GM10248 (cell line): ENCODE measurements at regions not wholly inside any gene's neighbourhood (a gene's known extent, or its start where the extent isn't known, plus 50 kb on each side); places are given as distances from the start of the nearest gene placed in this dataset.

Experiments used
- CTCF ChIA-PET: fragments of 300-600 bp; sonication (Branson Sonifier 250); formaldehyde crosslinking; extraction: SDS; loops from one replicate; lab custom pipeline; 2021; ENCODE audit warnings: antibody characterized with exemption; lab: Yijun Ruan, JAX
- POLR2A ChIA-PET: fragments of 350-650 bp; sonication (Branson Sonifier 250); formaldehyde crosslinking; extraction: SDS; loops from one replicate; lab custom pipeline; 2020; ENCODE audit warnings: antibody characterized with exemption; lab: Yijun Ruan, JAX
- DNase-seq: peaks from one replicate; pipeline ENCODE4 v3.0.0; 2012; ENCODE audit errors: extremely low spot score
- TF ChIP-seq, protein P1 (sequence below): IDR thresholded peaks from 2 replicates; pipeline ENCODE4 v1.5.1; 2012; ENCODE audit warnings: mild to moderate bottlenecking, low read depth; ENCODE audit errors: extremely low read depth, missing control alignments, control extremely low read depth

- TF ChIP-seq, protein P1, sequence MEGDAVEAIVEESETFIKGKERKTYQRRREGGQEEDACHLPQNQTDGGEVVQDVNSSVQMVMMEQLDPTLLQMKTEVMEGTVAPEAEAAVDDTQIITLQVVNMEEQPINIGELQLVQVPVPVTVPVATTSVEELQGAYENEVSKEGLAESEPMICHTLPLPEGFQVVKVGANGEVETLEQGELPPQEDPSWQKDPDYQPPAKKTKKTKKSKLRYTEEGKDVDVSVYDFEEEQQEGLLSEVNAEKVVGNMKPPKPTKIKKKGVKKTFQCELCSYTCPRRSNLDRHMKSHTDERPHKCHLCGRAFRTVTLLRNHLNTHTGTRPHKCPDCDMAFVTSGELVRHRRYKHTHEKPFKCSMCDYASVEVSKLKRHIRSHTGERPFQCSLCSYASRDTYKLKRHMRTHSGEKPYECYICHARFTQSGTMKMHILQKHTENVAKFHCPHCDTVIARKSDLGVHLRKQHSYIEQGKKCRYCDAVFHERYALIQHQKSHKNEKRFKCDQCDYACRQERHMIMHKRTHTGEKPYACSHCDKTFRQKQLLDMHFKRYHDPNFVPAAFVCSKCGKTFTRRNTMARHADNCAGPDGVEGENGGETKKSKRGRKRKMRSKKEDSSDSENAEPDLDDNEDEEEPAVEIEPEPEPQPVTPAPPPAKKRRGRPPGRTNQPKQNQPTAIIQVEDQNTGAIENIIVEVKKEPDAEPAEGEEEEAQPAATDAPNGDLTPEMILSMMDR, result no peak
- DNase-seq, result no peak
- CTCF ChIA-PET, result no interaction called here
- POLR2A ChIA-PET, result no interaction called here
Observed at GRCh38 chr22:49540084-49540912, 287.4 kb downstream of the BRD1 start.

DNA sequence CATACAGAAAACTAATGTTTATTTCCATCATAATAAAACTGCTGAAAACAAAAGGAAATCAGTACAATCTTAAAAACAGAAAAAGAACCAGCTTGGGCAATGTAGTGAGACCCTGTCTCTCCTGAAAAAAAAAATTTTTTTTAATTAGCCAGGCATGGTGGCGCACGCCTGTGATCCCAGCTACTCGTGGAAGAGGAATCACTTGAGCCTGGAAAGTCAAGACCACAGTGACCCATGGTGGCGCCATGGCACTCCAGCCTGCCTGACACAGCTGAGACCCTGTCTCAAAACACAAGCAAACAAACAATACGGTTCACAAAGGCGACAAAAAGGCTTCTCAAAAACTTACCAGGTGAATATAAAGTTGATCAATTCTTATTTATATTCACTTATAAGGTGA is 289.7 kb downstream of the BRD1 start:
- ChIA-PET CTCF (no interaction called here), POLR2A (no interaction called here)
- DNase-seq, result no peak
- TF ChIP-seq, protein P1, result no peak

- TF ChIP-seq, protein P1, result no peak
- POLR2A ChIA-PET, result no interaction called here
- no peak for DNase-seq
- CTCF ChIA-PET, result no interaction called here
Observed at GRCh38 chr22:49536571-49537131, 291.0 kb downstream of the BRD1 start.

DNA sequence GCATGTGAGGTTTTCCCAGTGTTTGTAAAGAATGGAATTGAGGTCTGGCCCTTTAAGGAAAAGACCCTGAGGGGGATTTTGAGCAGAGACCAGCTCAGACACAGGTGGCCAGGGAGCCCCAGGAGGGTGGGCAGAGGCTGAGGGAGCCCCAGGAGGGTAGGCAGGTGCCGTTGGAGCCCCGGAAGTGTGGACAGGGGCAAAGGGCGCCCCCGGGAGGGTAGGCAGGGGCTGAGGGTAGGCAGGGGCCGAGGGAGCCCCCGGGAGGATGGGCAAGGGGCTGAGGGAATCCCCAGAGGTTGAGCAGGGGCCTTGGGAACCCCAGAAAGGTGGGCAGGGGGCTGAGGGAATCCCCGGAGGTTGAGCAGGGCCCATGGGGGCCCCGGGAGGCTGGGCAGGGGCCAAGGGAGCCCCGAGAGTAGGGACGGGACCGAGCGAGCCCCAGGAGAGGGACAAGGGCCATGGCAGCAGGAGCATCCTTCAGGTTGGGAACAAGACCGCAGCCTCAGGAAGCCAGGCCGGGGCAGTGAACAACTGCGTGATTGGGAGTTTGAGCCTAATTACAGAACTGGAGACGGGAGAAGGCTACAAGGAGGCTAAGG is 292.0 kb downstream of the BRD1 start:
- ChIA-PET CTCF (interaction anchor here (0.8 kb wide), 1 partner anchor 24 kb away, joined by 4 read pairs; no protein-coding TSS in a partner anchor), POLR2A (no interaction called here)
- TF ChIP-seq, protein P1, result no peak
- DNase-seq, result no peak

DNA sequence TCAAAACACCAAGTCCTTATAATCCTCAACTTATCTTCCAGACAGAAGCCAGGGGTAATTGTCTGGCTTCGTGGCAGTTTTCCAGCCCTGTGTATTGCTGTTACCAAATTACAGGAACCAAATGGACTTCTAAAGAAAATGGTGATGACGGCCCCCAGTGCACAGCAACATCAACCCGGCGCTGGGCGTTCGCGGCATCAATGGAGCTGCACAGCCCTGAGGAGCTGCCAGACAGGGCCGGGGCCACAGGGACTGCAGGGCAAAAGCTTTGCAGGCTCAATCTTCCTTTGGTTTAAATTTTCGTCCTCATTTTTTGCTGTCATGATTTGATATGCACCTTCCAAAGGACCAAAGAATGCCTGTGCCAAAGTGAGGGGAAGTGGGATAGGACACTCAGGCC is 292.5 kb downstream of the BRD1 start:
- ChIA-PET POLR2A (no interaction called here), CTCF (interaction anchor here (0.8 to 1.1 kb wide), 2 partner anchors 11 to 24 kb away, joined by 3 to 4 read pairs; no protein-coding TSS in a partner anchor)
- no peak for DNase-seq
- TF ChIP-seq, protein P1, result no peak

DNA sequence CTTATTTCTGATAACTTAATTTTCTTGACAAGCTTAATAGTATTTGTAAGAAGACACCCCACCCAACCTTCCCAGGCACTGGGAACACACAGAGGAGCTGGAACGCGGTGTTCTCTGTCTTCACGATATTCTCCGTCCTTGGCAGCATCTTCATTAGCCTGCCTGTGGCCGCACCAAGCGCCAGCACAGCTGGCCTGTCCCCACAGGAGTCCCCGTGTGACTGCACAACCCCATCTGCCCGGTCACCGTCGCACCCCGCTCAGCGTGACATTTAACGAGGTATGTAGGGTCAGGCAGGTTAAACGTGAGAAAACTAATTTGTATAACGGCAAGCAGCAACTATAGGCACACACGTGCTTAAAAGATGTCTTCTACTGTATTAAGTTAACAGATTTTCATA is 293.3 kb downstream of the BRD1 start:
- ChIA-PET CTCF (interaction anchor here (1.1 kb wide), 1 partner anchor 12 kb away, joined by 3 read pairs; no protein-coding TSS in a partner anchor), POLR2A (no interaction called here)
- no peak for DNase-seq
- TF ChIP-seq, protein P1, result no peak
